Cardiac muscle cell (in vitro differentiated cells and primary cell): ENCODE measurements at regions not wholly inside any gene's neighbourhood (a gene's known extent, or its start where the extent isn't known, plus 50 kb on each side); places are given as distances from the start of the nearest gene placed in this dataset.
"Not testable (repeated sequence)": the region's sequence is repeated elsewhere in the genome, so short reads cannot be mapped to it uniquely, and the experiment has no call there.

Source experiments
- DNase-seq, 2 donors: peaks; one replicate each; pipeline versions ENCODE4 v3.0.0 to v3.0.0-alpha.2; 2010 to 2017; ENCODE audit warnings: low read depth in 1 of 2, low spot score in 1 of 2
- H3K27ac ChIP-seq: fragments of 200-600 bp; sonication (generic); 2 replicates; pipeline ENCODE4 v1.5.1; 2016
- H3K27me3 ChIP-seq: fragments of 200-600 bp; sonication (generic); 2 replicates; pipeline ENCODE4 v1.6.0; 2016; ENCODE audit warnings: control low read depth
- H3K36me3 ChIP-seq: fragments of 200-600 bp; sonication (generic); 2 replicates; pipeline ENCODE4 v1.5.1; 2016; ENCODE audit warnings: control low read depth
- H3K4me1 ChIP-seq: fragments of 200-600 bp; sonication (generic); 2 replicates; pipeline ENCODE4 v1.8.1; 2017; ENCODE audit warnings: low read depth, mild to moderate bottlenecking, mixed run types
- H3K4me3 ChIP-seq: fragments of 200-600 bp; sonication (generic); 2 replicates; pipeline ENCODE4 v1.5.1; 2016; ENCODE audit warnings: mild to moderate bottlenecking
- H3K9me3 ChIP-seq: fragments of 200-600 bp; sonication (generic); 2 replicates; pipeline ENCODE4 v1.5.1; 2017; ENCODE audit warnings: low read depth, mild to moderate bottlenecking, control low read depth
- CTCF ChIP-seq: IDR thresholded peaks from 2 replicates; pipeline ENCODE4 v1.5.1; 2012; ENCODE audit warnings: low read depth, mild to moderate bottlenecking, low read length

- Histone ChIP-seq H3K27me3 (no peaks in the 10 kb centered on the region), H3K9me3 (no peaks in the 10 kb centered on the region), H3K36me3 (no peaks in the 10 kb centered on the region), H3K27ac (no peak overlapping the region), H3K4me1 (no peaks in the 10 kb centered on the region), H3K4me3 (no peak overlapping the region)
- peak in 1 of 2 donors; percentile 1 for DNase-seq
- no peak for TF ChIP-seq CTCF
These were observed 277.6 kb upstream of the NAALADL2 start for GRCh38 chr3:174581558-174581957.

- DNase-seq: no peak
- Histone ChIP-seq H3K27ac (no peak overlapping the region), H3K9me3 (no peaks in the 10 kb centered on the region), H3K36me3 (no peaks in the 10 kb centered on the region), H3K4me3 (no peak overlapping the region), H3K4me1 (no peaks in the 10 kb centered on the region), H3K27me3 (no peaks in the 10 kb centered on the region)
- no peak for TF ChIP-seq CTCF
These were observed 275.7 kb upstream of the NAALADL2 start for GRCh38 chr3:174583396-174583795.

GRCh38 chr3:174587137-174587536 lies 272.0 kb upstream of the NAALADL2 start:
- H3K27me3 ChIP-seq, H3K9me3 ChIP-seq, H3K4me1 ChIP-seq, H3K27ac ChIP-seq, H3K4me3 ChIP-seq, H3K36me3 ChIP-seq, DNase-seq: not testable (repeated sequence)

GRCh38 chr3:174596447-174596982 lies 262.6 kb upstream of the NAALADL2 start:
- Histone ChIP-seq H3K4me3 (no peak overlapping the region), H3K36me3 (no peaks in the 10 kb centered on the region), H3K9me3 (no peaks in the 10 kb centered on the region), H3K27ac (no peak overlapping the region), H3K27me3 (no peaks in the 10 kb centered on the region), H3K4me1 (peaks cover 8% of the 10 kb centered on the region)
- DNase-seq: no peak
- TF ChIP-seq CTCF: no peak

GRCh38 chr3:174598885-174599439 lies 260.2 kb upstream of the NAALADL2 start:
- Histone ChIP-seq H3K36me3 (no peaks in the 10 kb centered on the region), H3K9me3 (no peaks in the 10 kb centered on the region), H3K27ac (no peak overlapping the region), H3K4me3 (no peak overlapping the region), H3K27me3 (no peaks in the 10 kb centered on the region), H3K4me1 (peaks cover 8% of the 10 kb centered on the region)
- peak in 1 of 2 donors; percentile 37 for DNase-seq
- no peak for TF ChIP-seq CTCF

GRCh38 chr3:174613173-174613572 lies 246.0 kb upstream of the NAALADL2 start:
- no peaks in the 10 kb centered on the region for H3K27me3 ChIP-seq
- no peak for DNase-seq
- no peaks in the 10 kb centered on the region for H3K36me3 ChIP-seq
- no peaks in the 10 kb centered on the region for H3K4me1 ChIP-seq
- H3K4me3 ChIP-seq: no peak overlapping the region
- no peak for TF ChIP-seq CTCF
- H3K9me3 ChIP-seq: no peaks in the 10 kb centered on the region
- no peak overlapping the region for H3K27ac ChIP-seq
